HG03354 (cell line): ENCODE measurements at regions not wholly inside any gene's neighbourhood (a gene's known extent, or its start where the extent isn't known, plus 50 kb on each side); places are given as distances from the start of the nearest gene placed in this dataset.

Source experiments
- ATAC-seq: cut with Tn5 transposase; IDR thresholded peaks from one replicate; pipeline ENCODE4 v1.9.1; 2021; ENCODE audit warnings: mild to moderate bottlenecking; ENCODE audit not compliant: unreplicated experiment, poor library complexity, severe bottlenecking

GRCh38 chr12:23472329-23472971, 477.0 kb downstream of the SOX5 start:
- ATAC-seq = no peak

- no peak for ATAC-seq
Measured at GRCh38 chr12:23473071-23473470, 476.4 kb downstream of the SOX5 start.

- ATAC-seq = no peak
Measured at GRCh38 chr12:23474438-23474976, 475.0 kb downstream of the SOX5 start.
